Subcutaneous abdominal adipose tissue (tissue), 5 donors: ENCODE measurements at regions not wholly inside any gene's neighbourhood (a gene's known extent, or its start where the extent isn't known, plus 50 kb on each side); places are given as distances from the start of the nearest gene placed in this dataset.

ENCODE experiments used
- H3K27ac ChIP-seq: one replicate; pipeline ENCODE4 v1.7.0; 2013; ENCODE audit warnings: low read depth, mild to moderate bottlenecking, inconsistent platforms, low read length, moderate library complexity
- H3K27me3 ChIP-seq, 5 donors: one replicate each; pipeline ENCODE4 v1.7.0; 2013; ENCODE audit warnings: low read length in 5 of 5, inconsistent platforms in 1 of 5; ENCODE audit not compliant: control insufficient read depth in 5 of 5, insufficient read depth in 4 of 5
- H3K36me3 ChIP-seq, 5 donors: one replicate each; pipeline ENCODE4 v1.7.0; 2013; ENCODE audit warnings: low read length in 5 of 5; ENCODE audit not compliant: control insufficient read depth in 5 of 5, insufficient read depth in 5 of 5
- H3K4me1 ChIP-seq, 5 donors: one replicate each; pipeline ENCODE4 v1.7.0; 2013; ENCODE audit warnings: low read length in 5 of 5, mild to moderate bottlenecking in 3 of 5, moderate library complexity in 1 of 5; ENCODE audit not compliant: control insufficient read depth in 5 of 5, insufficient read depth in 5 of 5
- H3K4me3 ChIP-seq, 5 donors: one replicate each; pipeline ENCODE4 v1.7.0; 2013; ENCODE audit warnings: low read length in 5 of 5, low read depth in 1 of 5
- H3K9ac ChIP-seq, 5 donors: one replicate each; pipeline ENCODE4 v1.7.0; 2013; ENCODE audit warnings: low read length in 5 of 5, mild to moderate bottlenecking in 4 of 5, moderate library complexity in 3 of 5
- H3K9me3 ChIP-seq, 5 donors: one replicate each; pipeline ENCODE4 v1.7.0; 2013; ENCODE audit warnings: low read length in 5 of 5; ENCODE audit not compliant: control insufficient read depth in 5 of 5
- donor health status: healthy.
- donor health status: healthy.
- donor health status: healthy.
- donor health status: healthy.
- donor health status: healthy.

DNA sequence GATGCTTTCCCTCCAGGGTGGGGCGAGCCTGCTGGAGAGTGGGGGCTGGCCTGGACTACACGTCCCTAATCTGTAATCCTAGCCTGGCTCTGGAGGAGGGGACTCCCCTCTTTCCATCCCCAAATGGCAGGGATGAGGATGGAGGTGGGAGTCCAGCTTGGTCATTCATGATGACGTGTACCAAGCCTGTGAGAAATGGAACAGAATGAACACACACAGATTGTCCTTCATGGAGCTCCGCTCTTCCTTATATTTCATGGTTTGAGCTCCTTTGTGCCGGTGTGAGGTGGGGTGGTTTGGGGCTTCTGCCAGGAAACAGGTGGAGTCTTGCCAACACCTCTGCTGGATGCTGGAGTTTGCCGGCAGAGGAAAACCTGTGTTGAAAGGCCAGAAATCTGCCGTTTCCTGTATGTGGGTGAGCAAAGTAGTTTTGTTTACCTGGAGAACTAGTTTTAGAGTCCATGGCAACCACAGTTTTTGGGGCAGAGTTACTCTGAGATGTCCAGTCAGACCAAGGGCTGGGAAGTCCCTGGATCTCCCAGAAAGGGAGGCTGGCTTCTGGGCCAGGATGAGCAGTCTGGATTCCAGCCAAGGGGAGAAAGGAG lies 417.6 kb upstream of the MEX3C start:
- Histone ChIP-seq H3K9ac (no peak overlapping the region), H3K36me3 (no peaks in the 10 kb centered on the region), H3K9me3 (no peaks in the 10 kb centered on the region), H3K27ac (no peak overlapping the region), H3K4me1 (no peaks in the 10 kb centered on the region), H3K27me3 (no peaks in the 10 kb centered on the region), H3K4me3 (no peak overlapping the region)

- Histone ChIP-seq H3K4me3 (no peak overlapping the region), H3K9ac (no peak overlapping the region), H3K36me3 (no peaks in the 10 kb centered on the region), H3K27me3 (peaks cover 0 to 5% (median 0%) of the 10 kb centered on the region in 5 donors), H3K27ac (no peak overlapping the region), H3K4me1 (peaks cover 0 to 3% (median 0%) of the 10 kb centered on the region in 5 donors), H3K9me3 (no peaks in the 10 kb centered on the region)
These were observed 419.7 kb upstream of the MEX3C start for GRCh38 chr18:51617167-51617566.

DNA sequence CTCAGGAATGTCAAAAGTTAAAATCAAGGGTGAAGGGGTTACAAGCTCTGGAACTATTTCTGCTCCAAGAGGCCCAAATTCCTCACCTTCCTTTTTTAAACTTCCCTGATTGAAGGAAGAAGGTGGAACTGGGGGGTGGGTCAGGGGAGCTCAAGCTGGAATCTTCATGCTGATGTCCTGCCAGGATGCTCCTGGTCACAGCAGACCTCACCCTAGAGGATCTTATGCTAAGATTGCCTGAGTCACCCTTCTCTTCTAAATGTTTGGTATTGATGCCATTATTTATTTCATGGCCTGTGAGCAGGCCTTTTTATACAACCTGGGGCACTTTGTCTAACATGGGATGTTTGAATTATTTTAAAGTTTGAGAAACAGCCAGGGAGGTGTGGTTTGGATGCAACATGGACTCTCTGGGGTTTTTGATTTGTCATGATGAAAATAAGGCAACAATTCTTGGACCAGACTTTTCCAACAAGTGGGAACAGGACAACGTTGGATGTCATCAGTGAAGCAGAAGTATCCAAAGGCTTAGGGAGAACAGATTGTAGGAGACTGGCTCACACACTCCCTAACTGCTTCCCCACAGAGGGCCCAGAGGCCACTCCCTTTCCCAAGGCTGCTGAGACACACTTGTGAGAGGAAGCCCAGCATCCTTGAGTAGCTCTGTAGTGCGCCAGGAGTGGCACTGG lies 420.2 kb upstream of the MEX3C start:
- no peak overlapping the region for H3K9ac ChIP-seq
- no peaks in the 10 kb centered on the region for H3K36me3 ChIP-seq
- no peak overlapping the region for H3K4me3 ChIP-seq
- no peak overlapping the region for H3K27ac ChIP-seq
- peaks cover 0 to 3% (median 0%) of the 10 kb centered on the region in 5 donors for H3K4me1 ChIP-seq
- peaks cover 0 to 11% (median 3%) of the 10 kb centered on the region in 5 donors for H3K27me3 ChIP-seq
- H3K9me3 ChIP-seq, result no peaks in the 10 kb centered on the region

DNA sequence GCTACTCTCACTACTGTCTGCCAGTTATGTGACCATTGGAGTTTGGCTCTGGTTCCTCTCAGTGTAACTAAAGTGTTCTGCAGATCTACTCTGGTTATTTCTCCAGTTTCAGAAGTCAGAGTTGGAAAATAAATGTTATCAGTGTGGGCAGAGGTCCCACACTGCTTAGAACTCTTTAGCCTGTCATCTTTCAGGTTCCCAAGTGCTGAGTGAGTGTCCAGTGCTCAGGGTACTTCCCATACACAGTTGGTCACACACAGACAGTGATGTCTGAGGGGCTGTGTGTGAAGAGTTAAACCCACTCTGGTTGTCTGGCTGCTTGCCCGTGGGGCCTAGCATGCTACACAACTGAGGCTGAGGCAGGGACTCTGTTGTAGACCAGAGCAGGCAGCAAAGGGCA lies 421.8 kb upstream of the MEX3C start:
- Histone ChIP-seq H3K27ac (no peak overlapping the region), H3K4me3 (no peak overlapping the region), H3K36me3 (no peaks in the 10 kb centered on the region)

DNA sequence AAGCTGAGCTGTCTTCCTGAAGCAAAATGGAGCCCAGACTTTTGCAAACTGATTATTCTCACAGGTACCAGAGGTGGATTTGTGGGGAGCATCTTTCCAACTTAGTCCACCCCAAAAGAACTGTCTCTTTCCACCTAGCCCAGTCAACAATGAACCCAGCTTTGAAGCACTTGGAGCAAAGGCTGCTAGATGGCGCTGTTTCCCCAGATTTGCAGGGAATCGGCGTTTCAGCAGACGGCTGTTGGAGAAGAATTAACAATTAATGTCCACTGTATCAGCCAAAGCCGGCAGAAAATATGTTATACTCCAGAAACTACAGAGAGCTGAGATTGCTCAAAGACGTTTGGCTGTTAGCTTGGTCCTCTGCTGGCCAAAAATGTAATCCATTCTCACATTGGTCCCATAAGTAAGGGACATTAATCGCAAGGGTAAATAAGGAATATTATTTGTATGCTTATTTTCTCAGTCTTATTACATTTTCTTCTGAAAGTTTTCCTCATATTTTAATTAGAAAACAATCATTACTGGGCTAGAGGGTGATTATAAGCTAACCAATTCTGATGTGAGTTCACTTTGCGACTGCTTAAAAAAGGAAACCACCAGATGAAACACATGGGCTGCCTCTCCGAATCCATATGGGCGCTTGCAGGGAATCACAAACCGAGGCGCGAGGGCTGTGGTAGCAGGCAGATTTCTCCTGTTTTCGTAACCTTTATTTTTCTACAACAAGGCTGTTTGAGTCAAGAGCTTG lies 423.8 kb upstream of the MEX3C start:
- Histone ChIP-seq H3K9ac (no peak overlapping the region), H3K36me3 (no peaks in the 10 kb centered on the region), H3K27ac (no peak overlapping the region), H3K4me1 (peaks cover 0 to 3% (median 0%) of the 10 kb centered on the region in 5 donors), H3K27me3 (peaks cover 0 to 19% (median 6%) of the 10 kb centered on the region in 5 donors), H3K9me3 (no peaks in the 10 kb centered on the region), H3K4me3 (no peak overlapping the region)

More for the DNA sequence above, 421.8 kb upstream of the MEX3C start:
- no peaks in the 10 kb centered on the region for H3K9me3 ChIP-seq
- H3K9ac ChIP-seq, result no peak overlapping the region
- peaks cover 0 to 3% (median 0%) of the 10 kb centered on the region in 5 donors for H3K4me1 ChIP-seq
- H3K27me3 ChIP-seq, result peaks cover 0 to 16% (median 6%) of the 10 kb centered on the region in 5 donors

DNA sequence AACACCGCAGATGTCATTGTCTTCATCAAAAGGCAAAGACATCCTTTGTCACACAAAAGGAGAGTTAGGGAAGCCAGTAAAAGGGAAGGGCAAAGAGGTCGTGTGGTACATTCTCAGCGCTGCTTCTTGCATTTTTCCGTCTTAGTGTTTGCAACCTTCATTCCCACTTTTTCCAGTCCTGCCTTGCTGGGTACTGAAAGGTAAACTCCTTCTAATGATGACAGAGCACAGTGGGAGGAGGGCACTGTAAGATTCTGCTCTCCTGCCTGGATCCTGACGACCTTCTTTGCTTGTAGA lies 424.3 kb upstream of the MEX3C start:
- Histone ChIP-seq H3K4me3 (no peak overlapping the region), H3K36me3 (no peaks in the 10 kb centered on the region), H3K9me3 (no peaks in the 10 kb centered on the region), H3K9ac (no peak overlapping the region), H3K4me1 (peaks cover 0 to 3% (median 0%) of the 10 kb centered on the region in 5 donors), H3K27me3 (peaks cover 0 to 19% (median 6%) of the 10 kb centered on the region in 5 donors), H3K27ac (no peak overlapping the region)

DNA sequence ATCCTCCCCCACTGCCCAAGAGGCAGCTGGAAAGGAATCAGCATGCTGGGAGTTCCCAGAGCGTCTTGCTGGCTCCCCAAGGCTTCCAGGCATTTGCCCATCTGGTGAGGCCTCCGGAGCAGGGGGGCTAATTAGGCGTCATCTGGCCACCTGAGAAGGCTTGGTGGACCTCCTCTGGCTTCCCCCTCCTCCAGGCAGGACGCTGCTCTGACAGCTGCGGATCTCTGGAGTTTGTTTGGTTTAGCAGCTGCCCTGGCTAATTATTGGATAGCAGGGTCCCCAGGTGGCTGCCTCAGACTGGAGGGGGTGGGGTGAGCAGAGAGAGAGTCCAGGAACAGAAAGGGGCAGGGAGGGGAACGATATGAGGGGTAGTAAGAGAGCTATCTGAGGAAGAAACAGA lies 425.2 kb upstream of the MEX3C start:
- H3K27me3 ChIP-seq, result peaks cover 0 to 19% (median 6%) of the 10 kb centered on the region in 5 donors
- no peak overlapping the region for H3K4me3 ChIP-seq
- no peak overlapping the region for H3K27ac ChIP-seq
- H3K9me3 ChIP-seq, result no peaks in the 10 kb centered on the region
- H3K9ac ChIP-seq, result no peak overlapping the region
- no peaks in the 10 kb centered on the region for H3K36me3 ChIP-seq
- peaks cover 0 to 3% (median 0%) of the 10 kb centered on the region in 5 donors for H3K4me1 ChIP-seq

DNA sequence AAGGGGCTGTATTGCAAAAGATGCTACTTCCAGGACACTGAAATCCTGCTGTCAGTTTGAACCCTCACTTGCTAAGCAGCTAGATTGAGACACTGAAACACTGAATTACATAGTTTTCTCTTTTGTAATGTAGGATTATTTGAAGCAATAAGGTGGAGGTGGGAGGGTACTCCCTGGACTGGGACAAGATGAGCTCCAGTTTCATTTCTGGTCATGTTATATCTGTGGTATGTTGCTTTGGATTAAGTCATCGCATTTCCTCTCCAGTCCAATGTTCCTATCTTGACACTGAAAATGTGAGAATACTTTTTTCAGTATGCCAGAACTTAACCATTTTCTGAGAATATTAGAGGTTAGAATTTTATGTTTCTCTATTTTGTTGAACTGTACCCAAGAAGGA lies 426.2 kb upstream of the MEX3C start:
- Histone ChIP-seq H3K27ac (no peak overlapping the region), H3K9me3 (no peaks in the 10 kb centered on the region), H3K27me3 (peaks cover 0 to 19% (median 6%) of the 10 kb centered on the region in 5 donors), H3K9ac (no peak overlapping the region), H3K4me1 (peaks cover 0 to 3% (median 0%) of the 10 kb centered on the region in 5 donors), H3K4me3 (no peak overlapping the region), H3K36me3 (no peaks in the 10 kb centered on the region)

GRCh38 chr18:51630706-51631105 lies 433.2 kb upstream of the MEX3C start:
- no peak overlapping the region for H3K27ac ChIP-seq
- no peak overlapping the region for H3K4me3 ChIP-seq
- no peak overlapping the region for H3K9ac ChIP-seq
- H3K27me3 ChIP-seq, result no peaks in the 10 kb centered on the region
- H3K36me3 ChIP-seq, result no peaks in the 10 kb centered on the region
- no peaks in the 10 kb centered on the region for H3K4me1 ChIP-seq
- H3K9me3 ChIP-seq, result peaks cover 0 to 5% (median 2%) of the 10 kb centered on the region in 5 donors

GRCh38 chr18:51637881-51638280 lies 440.4 kb upstream of the MEX3C start:
- Histone ChIP-seq H3K9ac (no peak overlapping the region), H3K27ac (no peak overlapping the region), H3K36me3 (no peaks in the 10 kb centered on the region), H3K9me3 (peaks cover 0 to 5% (median 2%) of the 10 kb centered on the region in 5 donors), H3K4me3 (no peak overlapping the region), H3K27me3 (no peaks in the 10 kb centered on the region), H3K4me1 (no peaks in the 10 kb centered on the region)
